HEK293T (cell line): ENCODE measurements at regions not wholly inside any gene's neighbourhood (a gene's known extent, or its start where the extent isn't known, plus 50 kb on each side); places are given as distances from the start of the nearest gene placed in this dataset.

ENCODE experiments used
- CTBP1 ChIP-seq: fragments of 450-650 bp; IDR thresholded peaks from 2 replicates; pipeline ENCODE4 v1.6.1; 2016; ENCODE audit warnings: borderline replicate concordance
- FOXM1 ChIP-seq: fragments of 450-650 bp; IDR thresholded peaks from 2 replicates; pipeline ENCODE4 v1.6.1; 2017; ENCODE audit warnings: mild to moderate bottlenecking, borderline replicate concordance
- LEF1 ChIP-seq: fragments of 450-650 bp; IDR thresholded peaks from 2 replicates; pipeline ENCODE4 v1.6.1; 2017; ENCODE audit warnings: mild to moderate bottlenecking, borderline replicate concordance

- no peak for TF ChIP-seq FOXM1
- no peak for TF ChIP-seq LEF1
- no peak for TF ChIP-seq CTBP1
Measured at GRCh38 chr4:136112116-136112515, 1420.2 kb downstream of the PCDH18 start.
